OCI-LY3 (cell line): ENCODE measurements at regions not wholly inside any gene's neighbourhood (a gene's known extent, or its start where the extent isn't known, plus 50 kb on each side); places are given as distances from the start of the nearest gene placed in this dataset.

Experiments used
- H2AFZ ChIP-seq: fragments of 200-600, 300-600 bp; shearing (Covaris generic); 2 replicates; pipeline ENCODE4 v1.6.0; 2014; ENCODE audit warnings: antibody characterized with exemption, low read depth, low read length
- H3K27ac ChIP-seq: fragments of 200-600, 300-600 bp; sonication (generic); 2 replicates; pipeline ENCODE4 v1.5.1; 2014; ENCODE audit warnings: mild to moderate bottlenecking, low read length, moderate library complexity, mixed read lengths
- H3K27me3 ChIP-seq: fragments of 200-600, 300-600 bp; sonication (generic); 2 replicates; pipeline ENCODE4 v1.6.1; 2014; ENCODE audit warnings: low read depth, low read length, mixed read lengths
- H3K36me3 ChIP-seq: fragments of 200-600, 300-600 bp; sonication (generic); replicated peaks from 2 replicates; pipeline ENCODE3; 2014; ENCODE audit warnings: low read depth, low read length, mixed read lengths
- H3K4me1 ChIP-seq: fragments of 300-600, 200-600 bp; sonication (generic); 2 replicates; pipeline ENCODE4 v1.6.1; 2014; ENCODE audit warnings: low read length, mixed read lengths
- H3K4me2 ChIP-seq: fragments of 200-600, 300-600 bp; sonication (generic); 2 replicates; pipeline ENCODE4 v1.6.1; 2014; ENCODE audit warnings: low read length, mixed read lengths
- H3K4me3 ChIP-seq: fragments of 300-600, 200-600 bp; sonication (generic); 2 replicates; pipeline ENCODE4 v1.5.1; 2014; ENCODE audit warnings: antibody characterized with exemption, mild to moderate bottlenecking, low read length, moderate library complexity
- H3K79me2 ChIP-seq: fragments of 300-600, 200-600 bp; shearing (Covaris generic); 2 replicates; pipeline ENCODE4 v1.6.1; 2014; ENCODE audit warnings: mild to moderate bottlenecking, low read length, mixed read lengths
- H3K9ac ChIP-seq: fragments of 300-600, 200-600 bp; shearing (Covaris generic); 2 replicates; pipeline ENCODE4 v1.6.0; 2014; ENCODE audit warnings: mild to moderate bottlenecking, low read length, moderate library complexity
- H3K9me3 ChIP-seq: fragments of 200-600, 300-600 bp; shearing (Covaris generic); 2 replicates; pipeline ENCODE4 v1.6.1; 2014; ENCODE audit warnings: low read length, mixed read lengths; ENCODE audit not compliant: insufficient read depth
- H4K20me1 ChIP-seq: fragments of 200-600, 300-600 bp; sonication (generic); 2 replicates; pipeline ENCODE4 v1.6.1; 2016; ENCODE audit warnings: low read length, mixed read lengths; ENCODE audit not compliant: insufficient read depth
- EZH2phosphoT487 ChIP-seq: fragments of 200-600 bp; shearing (Covaris generic); IDR thresholded peaks from 2 replicates; pipeline ENCODE4 v1.6.1; 2018; ENCODE audit warnings: antibody characterized with exemption, mixed run types, low read depth
- TF ChIP-seq, protein P1 (sequence below): fragments of 200-600, 300-600 bp; sonication (generic); IDR thresholded peaks from 2 replicates; pipeline ENCODE4 v1.5.1; 2014; ENCODE audit warnings: antibody characterized with exemption, low read length, low read depth

- 0 out of 2 replicates have a peak overlapping the region, but pooled peaks have one; percentile 20 for H3K4me3 ChIP-seq
Observed at GRCh38 chr2:146820672-146821071, 1024.2 kb upstream of the ACVR2A start.

DNA sequence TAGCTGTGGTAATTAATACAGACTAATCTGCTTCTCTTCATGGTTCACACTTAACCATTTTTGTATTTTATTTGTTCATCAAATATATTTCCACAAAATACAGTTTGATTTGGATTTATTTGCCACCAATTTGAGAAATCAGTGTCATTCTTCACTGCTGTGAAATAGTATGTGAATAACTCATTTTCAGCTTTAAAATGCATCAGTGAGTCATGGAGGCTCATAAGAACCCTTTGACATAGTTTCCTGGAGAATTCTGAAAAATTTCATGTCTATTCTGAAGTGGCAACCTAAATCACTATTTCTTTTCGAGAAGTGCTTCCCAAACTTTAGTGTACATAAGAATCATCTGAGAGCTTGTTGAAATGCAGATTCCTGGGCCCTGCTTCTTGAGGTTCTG is 1026.7 kb upstream of the ACVR2A start:
- Histone ChIP-seq H3K27ac (no peak overlapping the region), H3K27me3 (no peaks in the 10 kb centered on the region), H3K36me3 (no peaks in the 10 kb centered on the region), H3K4me1 (peaks cover 11% of the 10 kb centered on the region), H3K9ac (no peak overlapping the region), H2AFZ (no peak overlapping the region), H3K4me3 (no peak overlapping the region), H3K79me2 (no peaks in the 10 kb centered on the region), H4K20me1 (no peaks in the 10 kb centered on the region), H3K4me2 (no peak overlapping the region), H3K9me3 (no peaks in the 10 kb centered on the region)
- no peak for TF ChIP-seq EZH2phosphoT487
- TF ChIP-seq, protein P1, sequence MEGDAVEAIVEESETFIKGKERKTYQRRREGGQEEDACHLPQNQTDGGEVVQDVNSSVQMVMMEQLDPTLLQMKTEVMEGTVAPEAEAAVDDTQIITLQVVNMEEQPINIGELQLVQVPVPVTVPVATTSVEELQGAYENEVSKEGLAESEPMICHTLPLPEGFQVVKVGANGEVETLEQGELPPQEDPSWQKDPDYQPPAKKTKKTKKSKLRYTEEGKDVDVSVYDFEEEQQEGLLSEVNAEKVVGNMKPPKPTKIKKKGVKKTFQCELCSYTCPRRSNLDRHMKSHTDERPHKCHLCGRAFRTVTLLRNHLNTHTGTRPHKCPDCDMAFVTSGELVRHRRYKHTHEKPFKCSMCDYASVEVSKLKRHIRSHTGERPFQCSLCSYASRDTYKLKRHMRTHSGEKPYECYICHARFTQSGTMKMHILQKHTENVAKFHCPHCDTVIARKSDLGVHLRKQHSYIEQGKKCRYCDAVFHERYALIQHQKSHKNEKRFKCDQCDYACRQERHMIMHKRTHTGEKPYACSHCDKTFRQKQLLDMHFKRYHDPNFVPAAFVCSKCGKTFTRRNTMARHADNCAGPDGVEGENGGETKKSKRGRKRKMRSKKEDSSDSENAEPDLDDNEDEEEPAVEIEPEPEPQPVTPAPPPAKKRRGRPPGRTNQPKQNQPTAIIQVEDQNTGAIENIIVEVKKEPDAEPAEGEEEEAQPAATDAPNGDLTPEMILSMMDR = no peak

More at GRCh38 chr2:146820672-146821071, 1024.2 kb upstream of the ACVR2A start:
- peak overlapping the region; percentile 24 for H3K4me2 ChIP-seq
- H3K36me3 ChIP-seq = no peaks in the 10 kb centered on the region
- H3K9ac ChIP-seq = no peak overlapping the region
- no peak overlapping the region for H2AFZ ChIP-seq
- no peaks in the 10 kb centered on the region for H3K27me3 ChIP-seq
- H3K27ac ChIP-seq = no peak overlapping the region
- H3K79me2 ChIP-seq = no peaks in the 10 kb centered on the region
- H3K9me3 ChIP-seq = no peaks in the 10 kb centered on the region
- peaks cover 11% of the 10 kb centered on the region for H3K4me1 ChIP-seq
- TF ChIP-seq EZH2phosphoT487 = no peak
- TF ChIP-seq, protein P1 = no peak
- no peaks in the 10 kb centered on the region for H4K20me1 ChIP-seq

DNA sequence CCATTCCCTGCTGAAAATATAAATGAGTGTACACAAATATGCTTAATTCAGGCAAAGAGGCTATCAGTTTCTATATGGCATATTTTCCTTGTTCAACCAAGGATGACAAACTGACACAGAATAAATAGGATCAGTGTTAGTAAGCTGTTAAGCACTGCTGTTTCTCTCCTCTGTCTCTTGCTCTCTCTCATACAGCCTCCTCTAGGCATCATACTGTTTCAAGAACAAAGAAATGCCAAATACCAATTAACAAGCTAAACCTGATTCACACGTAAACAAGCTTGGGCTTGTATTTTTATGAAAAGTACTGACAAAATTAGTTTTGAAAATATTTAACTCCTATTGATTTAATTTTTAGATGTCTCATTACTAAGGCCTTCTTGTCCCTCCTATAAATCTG is 1027.2 kb upstream of the ACVR2A start:
- no peaks in the 10 kb centered on the region for H3K9me3 ChIP-seq
- no peak overlapping the region for H3K9ac ChIP-seq
- no peak for TF ChIP-seq EZH2phosphoT487
- TF ChIP-seq, protein P1 = no peak
- H3K27me3 ChIP-seq = no peaks in the 10 kb centered on the region
- no peak overlapping the region for H3K4me2 ChIP-seq
- H2AFZ ChIP-seq = no peak overlapping the region
- H4K20me1 ChIP-seq = no peaks in the 10 kb centered on the region
- H3K36me3 ChIP-seq = no peaks in the 10 kb centered on the region
- H3K4me1 ChIP-seq = peaks cover 11% of the 10 kb centered on the region
- no peak overlapping the region for H3K27ac ChIP-seq
- no peak overlapping the region for H3K4me3 ChIP-seq
- no peaks in the 10 kb centered on the region for H3K79me2 ChIP-seq

- Histone ChIP-seq H3K27me3 (no peaks in the 10 kb centered on the region), H3K4me3 (no peak overlapping the region), H3K79me2 (no peaks in the 10 kb centered on the region), H4K20me1 (no peaks in the 10 kb centered on the region), H3K9me3 (no peaks in the 10 kb centered on the region), H3K9ac (no peak overlapping the region), H3K36me3 (no peaks in the 10 kb centered on the region), H3K4me1 (no peaks in the 10 kb centered on the region), H3K27ac (no peak overlapping the region), H2AFZ (no peak overlapping the region), H3K4me2 (no peak overlapping the region)
- TF ChIP-seq, protein P1 = no peak
- TF ChIP-seq EZH2phosphoT487 = no peak
Observed at GRCh38 chr2:146814971-146815370, 1029.9 kb upstream of the ACVR2A start.
